OCI-LY7 (cell line): ENCODE measurements at regions not wholly inside any gene's neighbourhood (a gene's known extent, or its start where the extent isn't known, plus 50 kb on each side); places are given as distances from the start of the nearest gene placed in this dataset.

Experiments used
- BruUV-seq: library from RNA; stranded (reverse); fragments of 400-500 nt; replicated peaks from 2 replicates; lab custom pipeline; 2021; lab: Mats Ljungman, UMichigan
- CTCF ChIA-PET: fragments of 300-600 bp; sonication (Branson Sonifier 250); formaldehyde crosslinking; loops from one replicate; lab custom pipeline; 2022; ENCODE audit warnings: antibody characterized with exemption; ENCODE audit not compliant: unreplicated experiment; lab: Charles Lee
- POLR2A ChIA-PET: fragments of 300-600 bp; sonication (Branson Sonifier 250); formaldehyde crosslinking; loops from one replicate; lab custom pipeline; 2022; ENCODE audit warnings: antibody characterized with exemption; lab: Charles Lee
- DNase-seq: peaks from one replicate; pipeline ENCODE4 v3.0.0-alpha.2; 2015; ENCODE audit warnings: low spot score
- H2AFZ ChIP-seq: fragments of 200-600 bp; sonication (generic), shearing (Covaris generic); 2 replicates; pipeline ENCODE4 v1.6.1; 2014; ENCODE audit warnings: mild to moderate bottlenecking, antibody characterized with exemption, low read length, moderate library complexity
- H3K27ac ChIP-seq: fragments of 200-600 bp; sonication (generic); 2 replicates; pipeline ENCODE4 v1.5.1; 2014; ENCODE audit warnings: mixed run types, low read depth, mild to moderate bottlenecking, moderate library complexity, low read length, inconsistent platforms; ENCODE audit not compliant: poor library complexity, severe bottlenecking
- H3K36me3 ChIP-seq: fragments of 200-600 bp; sonication (generic); 2 replicates; pipeline ENCODE4 v1.6.1; 2014; ENCODE audit warnings: mild to moderate bottlenecking, antibody characterized with exemption, low read length, moderate library complexity, mixed read lengths; ENCODE audit not compliant: insufficient read depth
- H3K4me1 ChIP-seq: fragments of 200-600 bp; sonication (generic); 2 replicates; pipeline ENCODE4 v1.5.1; 2014; ENCODE audit warnings: mild to moderate bottlenecking, low read length; ENCODE audit not compliant: insufficient read depth, poor library complexity, severe bottlenecking
- H3K4me2 ChIP-seq: fragments of 200-600 bp; sonication (generic); 2 replicates; pipeline ENCODE4 v1.6.1; 2014; ENCODE audit warnings: mild to moderate bottlenecking, low read length
- H3K4me3 ChIP-seq: fragments of 200-600 bp; sonication (generic); 2 replicates; pipeline ENCODE4 v1.5.1; 2014; ENCODE audit warnings: mild to moderate bottlenecking, low read depth, low read length; ENCODE audit not compliant: poor library complexity, severe bottlenecking
- H3K79me2 ChIP-seq: fragments of 200-600 bp; sonication (generic); 2 replicates; pipeline ENCODE4 v1.6.1; 2016; ENCODE audit warnings: low read depth, mild to moderate bottlenecking, low read length, moderate library complexity, mixed read lengths; ENCODE audit not compliant: insufficient read depth
- H3K9me2 ChIP-seq: fragments of 200-600 bp; sonication (generic); 2 replicates; pipeline ENCODE4 v1.6.1; 2016; ENCODE audit warnings: mild to moderate bottlenecking, low read length, mixed read lengths; ENCODE audit not compliant: insufficient read depth
- H3K9me3 ChIP-seq: fragments of 200-600 bp; sonication (generic); 2 replicates; pipeline ENCODE4 v1.6.1; 2014; ENCODE audit warnings: mild to moderate bottlenecking, mixed run types, low read length, mixed read lengths
- H4K20me1 ChIP-seq: fragments of 200-600 bp; sonication (generic); 2 replicates; pipeline ENCODE4 v1.6.1; 2014; ENCODE audit warnings: mild to moderate bottlenecking, antibody characterized with exemption, low read length, moderate library complexity, mixed read lengths; ENCODE audit not compliant: insufficient read depth
- EZH2phosphoT487 ChIP-seq: fragments of 200-600 bp; sonication (generic); IDR thresholded peaks from 2 replicates; pipeline ENCODE4 v1.6.1; 2018; ENCODE audit warnings: low read depth, borderline replicate concordance, mild to moderate bottlenecking, mixed run types, antibody characterized with exemption, low read length, moderate library complexity, mixed read lengths
- intact Hi-C: fragments of 100-400 bp; cut with micrococcal nuclease; formaldehyde crosslinking; loops from one replicate; pipeline ENCODE4 v1.10.0; 2022; ENCODE audit not compliant: unreplicated experiment
- TF ChIP-seq, protein P1 (sequence below): fragments of 200-600 bp; sonication (generic); conservative IDR thresholded peaks from 2 replicates; pipeline ENCODE4 v1.5.1; 2014; ENCODE audit warnings: mild to moderate bottlenecking, antibody characterized with exemption, low read length, moderate library complexity, mixed read lengths

DNA sequence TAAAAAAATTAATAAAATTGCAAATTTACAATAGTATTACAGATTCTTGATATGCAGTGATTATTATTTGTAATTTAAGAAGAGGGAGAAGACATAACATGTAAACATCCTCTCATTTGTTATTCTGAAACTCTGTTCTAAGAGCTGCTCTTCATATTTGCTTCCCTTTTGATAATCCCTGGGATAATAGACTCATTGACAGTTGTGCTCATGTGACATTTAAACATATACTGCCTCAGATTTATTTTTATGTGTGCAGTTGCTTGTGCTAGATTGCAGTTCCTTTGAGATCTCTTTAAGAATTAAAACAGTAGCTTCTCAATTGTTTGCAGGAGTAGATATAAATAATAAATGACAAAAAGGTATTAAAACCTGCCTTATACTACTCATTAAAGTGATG lies 605.1 kb upstream of the CNTNAP5 start:
- Histone ChIP-seq H2AFZ (no peak overlapping the region), H3K9me2 (no peaks in the 10 kb centered on the region), H3K79me2 (no peaks in the 10 kb centered on the region), H3K4me3 (no peak overlapping the region), H3K36me3 (no peaks in the 10 kb centered on the region), H3K4me1 (no peaks in the 10 kb centered on the region), H3K4me2 (no peak overlapping the region), H3K9me3 (no peaks in the 10 kb centered on the region), H4K20me1 (no peaks in the 10 kb centered on the region), H3K27ac (no peak overlapping the region)
- intact Hi-C loops = no loop called here
- DNase-seq = no peak
- ChIA-PET CTCF (no interaction called here), POLR2A (interaction anchor here (1.2 kb wide), 1 partner anchor 56 kb away, joined by 3 read pairs; no protein-coding TSS in a partner anchor)
- TF ChIP-seq EZH2phosphoT487 = no peak
- TF ChIP-seq, protein P1, sequence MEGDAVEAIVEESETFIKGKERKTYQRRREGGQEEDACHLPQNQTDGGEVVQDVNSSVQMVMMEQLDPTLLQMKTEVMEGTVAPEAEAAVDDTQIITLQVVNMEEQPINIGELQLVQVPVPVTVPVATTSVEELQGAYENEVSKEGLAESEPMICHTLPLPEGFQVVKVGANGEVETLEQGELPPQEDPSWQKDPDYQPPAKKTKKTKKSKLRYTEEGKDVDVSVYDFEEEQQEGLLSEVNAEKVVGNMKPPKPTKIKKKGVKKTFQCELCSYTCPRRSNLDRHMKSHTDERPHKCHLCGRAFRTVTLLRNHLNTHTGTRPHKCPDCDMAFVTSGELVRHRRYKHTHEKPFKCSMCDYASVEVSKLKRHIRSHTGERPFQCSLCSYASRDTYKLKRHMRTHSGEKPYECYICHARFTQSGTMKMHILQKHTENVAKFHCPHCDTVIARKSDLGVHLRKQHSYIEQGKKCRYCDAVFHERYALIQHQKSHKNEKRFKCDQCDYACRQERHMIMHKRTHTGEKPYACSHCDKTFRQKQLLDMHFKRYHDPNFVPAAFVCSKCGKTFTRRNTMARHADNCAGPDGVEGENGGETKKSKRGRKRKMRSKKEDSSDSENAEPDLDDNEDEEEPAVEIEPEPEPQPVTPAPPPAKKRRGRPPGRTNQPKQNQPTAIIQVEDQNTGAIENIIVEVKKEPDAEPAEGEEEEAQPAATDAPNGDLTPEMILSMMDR = no peak
- no TSS peak for BruUV-seq

DNA sequence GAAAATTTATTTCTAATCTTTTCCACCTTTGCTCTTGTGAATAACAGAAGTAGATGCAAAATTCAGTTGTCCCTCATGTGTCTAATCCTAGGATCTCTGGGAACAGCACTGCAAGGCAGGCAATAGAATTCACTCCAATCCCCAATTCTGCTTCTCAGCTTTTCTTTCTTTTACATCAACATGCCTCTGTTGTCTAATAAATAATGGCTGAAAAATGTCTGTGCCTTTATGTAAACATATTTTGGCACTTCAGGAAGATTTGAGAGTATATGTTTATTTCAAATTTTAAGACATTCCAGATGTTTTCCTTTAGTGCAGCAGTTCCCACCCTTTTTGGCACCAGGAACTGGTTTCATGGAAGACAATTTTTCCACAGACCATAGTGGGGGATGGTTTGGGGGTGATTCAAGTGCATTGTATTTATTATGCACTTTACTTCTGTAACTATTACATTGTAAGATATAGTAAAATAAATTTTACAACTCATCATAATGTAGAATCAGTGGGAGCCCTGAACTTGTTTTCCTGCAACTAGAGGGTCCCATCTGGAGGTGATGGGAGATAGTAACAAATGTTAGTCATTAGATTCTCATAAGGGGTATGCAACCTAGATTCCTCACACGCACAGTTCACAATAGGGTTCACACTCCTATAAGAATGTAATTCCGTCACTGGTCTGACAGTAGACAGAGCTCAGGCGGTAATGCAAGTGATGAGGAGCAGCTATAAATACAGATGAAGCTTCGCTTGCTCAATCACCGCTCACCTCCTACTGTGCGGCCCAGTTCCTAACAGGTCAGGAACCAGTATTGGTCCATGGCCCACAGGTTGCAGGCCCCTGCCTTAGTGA lies 590.3 kb upstream of the CNTNAP5 start:
- TF ChIP-seq, protein P1 = no peak
- TF ChIP-seq EZH2phosphoT487 = no peak
- ChIA-PET POLR2A (interaction anchor here (0.6 kb wide), 1 partner anchor 135 kb away, joined by 3 read pairs; no protein-coding TSS in a partner anchor), CTCF (no interaction called here)
- no TSS peak for BruUV-seq
- intact Hi-C loops = no loop called here
- no peak for DNase-seq
- no peaks in the 10 kb centered on the region for H3K9me3 ChIP-seq
- no peaks in the 10 kb centered on the region for H3K79me2 ChIP-seq
- no peaks in the 10 kb centered on the region for H4K20me1 ChIP-seq
- no peaks in the 10 kb centered on the region for H3K4me1 ChIP-seq
- H3K36me3 ChIP-seq = no peaks in the 10 kb centered on the region
- no peak overlapping the region for H3K27ac ChIP-seq
- H3K4me2 ChIP-seq = no peak overlapping the region
- H2AFZ ChIP-seq = no peak overlapping the region
- no peak overlapping the region for H3K4me3 ChIP-seq
- H3K9me2 ChIP-seq = no peaks in the 10 kb centered on the region

DNA sequence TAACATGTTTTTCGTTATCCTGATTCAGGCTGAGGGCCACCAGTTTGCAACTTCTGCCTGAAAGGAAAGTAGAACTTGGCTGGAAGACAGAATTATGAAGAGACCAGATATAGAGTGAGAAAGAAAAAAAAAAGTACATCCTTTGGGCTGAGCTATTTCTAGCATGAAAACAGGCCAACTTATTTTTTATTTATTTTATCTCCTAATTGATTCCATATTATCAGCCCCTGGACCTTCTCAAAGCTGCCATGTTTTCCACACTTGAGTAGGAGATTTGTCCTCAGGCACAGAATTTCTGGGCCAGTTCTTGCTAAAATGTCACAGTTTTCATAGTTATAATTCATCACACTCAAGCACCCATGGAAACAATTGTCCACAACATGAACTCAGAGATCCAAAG lies 586.8 kb upstream of the CNTNAP5 start:
- H2AFZ ChIP-seq = no peak overlapping the region
- no peak for TF ChIP-seq EZH2phosphoT487
- TF ChIP-seq, protein P1 = no peak
- H3K36me3 ChIP-seq = no peaks in the 10 kb centered on the region
- no TSS peak for BruUV-seq
- no peak overlapping the region for H3K4me2 ChIP-seq
- H3K27ac ChIP-seq = no peak overlapping the region
- H3K79me2 ChIP-seq = no peaks in the 10 kb centered on the region
- DNase-seq = no peak
- ChIA-PET POLR2A (no interaction called here), CTCF (no interaction called here)
- H3K4me1 ChIP-seq = no peaks in the 10 kb centered on the region
- H4K20me1 ChIP-seq = no peaks in the 10 kb centered on the region
- H3K9me3 ChIP-seq = no peaks in the 10 kb centered on the region
- H3K4me3 ChIP-seq = no peak overlapping the region
- intact Hi-C loops = no loop called here
- no peaks in the 10 kb centered on the region for H3K9me2 ChIP-seq
